Transverse colon (tissue), 4 donors: ENCODE measurements at regions not wholly inside any gene's neighbourhood (a gene's known extent, or its start where the extent isn't known, plus 50 kb on each side); places are given as distances from the start of the nearest gene placed in this dataset.

Experiments
- CTCF ChIP-seq, 5 experiments: fragments of 200-600 bp in 3 of 5; fragments of 450-650 bp in 2 of 5; sonication (generic) in 3 of 5; IDR thresholded peaks; 1 replicate in 2 of 5; 2 replicates in 3 of 5; pipeline ENCODE4 v1.5.1; 2016 to 2017; ENCODE audit warnings: antibody characterized with exemption in 5 of 5, inconsistent platforms in 3 of 5, mild to moderate bottlenecking in 2 of 5, moderate library complexity in 1 of 5
- POLR2A ChIP-seq: fragments of 450-650 bp; IDR thresholded peaks from one replicate; pipeline ENCODE4 v1.6.1; 2016; ENCODE audit warnings: antibody characterized with exemption, mild to moderate bottlenecking, moderate library complexity
- POLR2AphosphoS5 ChIP-seq, 3 donors: sonication (generic); formaldehyde crosslinking; IDR thresholded peaks; one replicate each; pipeline ENCODE4 v1.6.1; 2016; ENCODE audit warnings: antibody characterized with exemption in 3 of 3

GRCh38 chr5:175056831-175057230, 332.4 kb downstream of the MSX2 start:
- TF ChIP-seq CTCF (IDR thresholded peaks at IDR 0.05), result no peak
- TF ChIP-seq POLR2A, result no peak
- no peak for TF ChIP-seq POLR2AphosphoS5 (IDR thresholded peaks at IDR 0.05)
